ENCODE measurements at regions not wholly inside any gene's neighbourhood (a gene's known extent, or its start where the extent isn't known, plus 50 kb on each side); places are given as distances from the start of the nearest gene placed in this dataset.

DNA sequence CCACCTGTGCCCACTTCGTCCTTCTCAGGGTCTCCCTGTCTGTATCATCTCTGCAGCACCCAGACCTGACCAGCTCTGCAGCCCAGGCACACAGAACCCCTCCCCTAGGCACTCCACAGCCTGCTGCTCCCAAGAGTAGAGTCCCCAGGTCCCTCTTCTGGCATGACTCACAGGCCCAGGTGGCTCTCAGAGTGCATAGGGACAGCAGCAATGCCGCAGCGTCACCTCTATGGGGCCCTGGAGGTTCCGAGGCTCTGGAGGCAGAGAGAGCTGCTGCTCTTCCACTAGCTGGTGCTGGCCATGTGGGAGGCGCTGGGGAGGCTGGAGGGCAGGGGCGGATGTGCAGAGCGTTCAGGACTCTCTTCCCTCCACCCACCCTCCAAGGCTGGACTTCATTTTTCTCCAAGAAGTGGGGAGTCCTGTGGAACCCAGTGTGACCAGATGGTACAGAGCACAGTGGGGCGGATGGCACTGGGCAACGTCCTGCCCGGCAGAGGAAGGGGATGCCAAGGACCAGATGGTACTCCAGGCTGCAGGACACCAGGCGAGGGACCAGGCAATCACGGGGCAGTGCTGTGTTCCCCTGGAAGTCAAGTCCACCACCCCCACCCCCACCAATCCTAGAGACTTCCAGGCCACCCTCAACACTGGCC is 151.7 kb downstream of the RBFOX3 start:
- no peak overlapping the region for H3K4me3 ChIP-seq (ENCODE audit: low read length)
- TF ChIP-seq, protein P1, sequence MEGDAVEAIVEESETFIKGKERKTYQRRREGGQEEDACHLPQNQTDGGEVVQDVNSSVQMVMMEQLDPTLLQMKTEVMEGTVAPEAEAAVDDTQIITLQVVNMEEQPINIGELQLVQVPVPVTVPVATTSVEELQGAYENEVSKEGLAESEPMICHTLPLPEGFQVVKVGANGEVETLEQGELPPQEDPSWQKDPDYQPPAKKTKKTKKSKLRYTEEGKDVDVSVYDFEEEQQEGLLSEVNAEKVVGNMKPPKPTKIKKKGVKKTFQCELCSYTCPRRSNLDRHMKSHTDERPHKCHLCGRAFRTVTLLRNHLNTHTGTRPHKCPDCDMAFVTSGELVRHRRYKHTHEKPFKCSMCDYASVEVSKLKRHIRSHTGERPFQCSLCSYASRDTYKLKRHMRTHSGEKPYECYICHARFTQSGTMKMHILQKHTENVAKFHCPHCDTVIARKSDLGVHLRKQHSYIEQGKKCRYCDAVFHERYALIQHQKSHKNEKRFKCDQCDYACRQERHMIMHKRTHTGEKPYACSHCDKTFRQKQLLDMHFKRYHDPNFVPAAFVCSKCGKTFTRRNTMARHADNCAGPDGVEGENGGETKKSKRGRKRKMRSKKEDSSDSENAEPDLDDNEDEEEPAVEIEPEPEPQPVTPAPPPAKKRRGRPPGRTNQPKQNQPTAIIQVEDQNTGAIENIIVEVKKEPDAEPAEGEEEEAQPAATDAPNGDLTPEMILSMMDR (IDR thresholded peaks at IDR 0.05; ENCODE audit: insufficient read depth, low read depth, low read length, missing control alignments): no peak
- DNase-seq (ENCODE audit: low read depth): no peak

- H3K4me3 ChIP-seq (ENCODE audit: low read length): no peak overlapping the region
- no peak for DNase-seq (ENCODE audit: low read depth)
- TF ChIP-seq, protein P1 (IDR thresholded peaks at IDR 0.05; ENCODE audit: insufficient read depth, low read depth, low read length, missing control alignments): no peak
Measured at GRCh38 chr17:79458356-79458755, 152.5 kb downstream of the RBFOX3 start.

GRCh38 chr17:79457889-79458288 is 153.0 kb downstream of the RBFOX3 start:
- no peak overlapping the region for H3K4me3 ChIP-seq (ENCODE audit: low read length)
- DNase-seq (ENCODE audit: low read depth): no peak
- TF ChIP-seq, protein P1 (IDR thresholded peaks at IDR 0.05; ENCODE audit: insufficient read depth, low read depth, low read length, missing control alignments): no peak

GRCh38 chr17:79457376-79457775 is 153.5 kb downstream of the RBFOX3 start:
- DNase-seq (ENCODE audit: low read depth): no peak
- TF ChIP-seq, protein P1 (IDR thresholded peaks at IDR 0.05; ENCODE audit: insufficient read depth, low read depth, low read length, missing control alignments): no peak
- no peak overlapping the region for H3K4me3 ChIP-seq (ENCODE audit: low read length)

- no peak for DNase-seq (ENCODE audit: low read depth)
- TF ChIP-seq, protein P1 (IDR thresholded peaks at IDR 0.05; ENCODE audit: insufficient read depth, low read depth, low read length, missing control alignments): no peak
- H3K4me3 ChIP-seq (ENCODE audit: low read length): no peak overlapping the region
Measured at GRCh38 chr17:79455636-79456035, 155.2 kb downstream of the RBFOX3 start.

DNA sequence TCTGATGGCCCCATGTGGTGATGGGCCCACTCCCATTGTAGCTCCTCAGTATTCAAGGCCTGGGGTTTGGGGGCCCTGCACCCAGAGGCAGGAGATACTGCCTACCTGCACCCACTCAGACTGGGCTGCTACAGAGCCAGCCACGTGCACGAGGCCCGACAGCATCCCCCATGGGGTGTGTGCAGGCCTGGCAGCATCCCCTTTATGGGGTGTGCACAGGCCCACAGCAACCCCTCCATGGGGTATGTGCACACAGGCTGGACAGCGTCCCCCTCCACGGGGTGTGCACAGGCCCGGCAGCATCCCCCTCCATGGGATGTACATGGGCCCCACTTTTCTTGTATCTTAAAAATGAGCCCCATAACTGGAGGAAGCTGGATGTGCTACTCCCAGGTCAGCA is 156.0 kb downstream of the RBFOX3 start:
- no peak overlapping the region for H3K4me3 ChIP-seq (ENCODE audit: low read length)
- TF ChIP-seq, protein P1 (IDR thresholded peaks at IDR 0.05; ENCODE audit: insufficient read depth, low read depth, low read length, missing control alignments): no peak
- no peak for DNase-seq (ENCODE audit: low read depth)

DNA sequence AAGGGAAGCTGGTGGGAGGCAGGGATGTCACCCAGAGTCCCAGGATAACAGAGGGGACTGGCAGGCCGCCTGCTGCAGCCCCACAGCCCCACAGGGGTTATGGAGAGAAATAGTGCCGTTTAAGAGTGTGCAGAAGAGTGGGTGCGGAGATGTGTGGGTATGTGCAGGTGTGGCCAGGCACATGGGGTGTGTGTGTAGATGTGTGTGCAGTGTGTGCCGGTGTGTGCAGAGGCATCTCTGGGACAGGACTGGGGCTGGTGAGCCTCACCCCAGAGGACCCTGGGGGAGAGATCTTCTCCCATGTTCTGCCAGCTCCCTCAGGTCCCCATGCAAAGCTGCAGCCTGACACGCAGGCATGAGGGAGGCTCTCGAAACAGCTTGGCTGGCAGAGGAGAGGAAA is 157.4 kb downstream of the RBFOX3 start:
- no peak for DNase-seq (ENCODE audit: low read depth)
- no peak overlapping the region for H3K4me3 ChIP-seq (ENCODE audit: low read length)
- TF ChIP-seq, protein P1 (IDR thresholded peaks at IDR 0.05; ENCODE audit: insufficient read depth, low read depth, low read length, missing control alignments): no peak
